ENCODE measurements at regions not wholly inside any gene's neighbourhood (a gene's known extent, or its start where the extent isn't known, plus 50 kb on each side); places are given as distances from the start of the nearest gene placed in this dataset.

- no peak for DNase-seq (ENCODE audit: low read depth, low spot score)
- no peak overlapping the region for H3K4me3 ChIP-seq (ENCODE audit: low read length)
Measured at GRCh38 chr2:125427721-125428315, 1228.1 kb upstream of the GYPC start.

DNA sequence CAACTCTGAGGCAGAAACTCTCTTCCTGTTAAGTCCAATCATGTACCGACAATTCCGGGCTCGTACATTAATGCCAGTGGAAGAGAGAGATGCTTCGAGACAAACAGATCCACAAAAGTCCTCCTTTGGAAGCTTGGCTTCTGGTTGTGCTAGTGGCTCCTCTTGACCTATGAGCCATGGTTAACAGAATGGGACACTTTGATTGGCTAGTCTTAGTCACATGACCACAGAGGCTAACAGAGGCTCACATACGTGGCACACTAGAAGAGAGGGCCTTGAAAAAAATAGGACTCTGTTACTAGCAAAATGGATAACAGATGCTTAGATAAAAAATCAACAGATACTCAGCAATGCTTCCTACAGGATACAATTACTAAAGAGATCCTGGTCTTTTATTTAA is 1211.9 kb upstream of the GYPC start:
- no peak for DNase-seq (ENCODE audit: low read depth, low spot score)
- H3K4me3 ChIP-seq (ENCODE audit: low read length) = no peak overlapping the region

GRCh38 chr2:125445495-125445894 is 1210.5 kb upstream of the GYPC start:
- no peak overlapping the region for H3K4me3 ChIP-seq (ENCODE audit: low read length)
- no peak for DNase-seq (ENCODE audit: low read depth, low spot score)

GRCh38 chr2:125450092-125450491 is 1205.9 kb upstream of the GYPC start:
- DNase-seq (ENCODE audit: low read depth, low spot score) = no peak
- no peak overlapping the region for H3K4me3 ChIP-seq (ENCODE audit: low read length)

GRCh38 chr2:125455110-125455509 is 1200.8 kb upstream of the GYPC start:
- no peak overlapping the region for H3K4me3 ChIP-seq (ENCODE audit: low read length)
- no peak for DNase-seq (ENCODE audit: low read depth, low spot score)

DNA sequence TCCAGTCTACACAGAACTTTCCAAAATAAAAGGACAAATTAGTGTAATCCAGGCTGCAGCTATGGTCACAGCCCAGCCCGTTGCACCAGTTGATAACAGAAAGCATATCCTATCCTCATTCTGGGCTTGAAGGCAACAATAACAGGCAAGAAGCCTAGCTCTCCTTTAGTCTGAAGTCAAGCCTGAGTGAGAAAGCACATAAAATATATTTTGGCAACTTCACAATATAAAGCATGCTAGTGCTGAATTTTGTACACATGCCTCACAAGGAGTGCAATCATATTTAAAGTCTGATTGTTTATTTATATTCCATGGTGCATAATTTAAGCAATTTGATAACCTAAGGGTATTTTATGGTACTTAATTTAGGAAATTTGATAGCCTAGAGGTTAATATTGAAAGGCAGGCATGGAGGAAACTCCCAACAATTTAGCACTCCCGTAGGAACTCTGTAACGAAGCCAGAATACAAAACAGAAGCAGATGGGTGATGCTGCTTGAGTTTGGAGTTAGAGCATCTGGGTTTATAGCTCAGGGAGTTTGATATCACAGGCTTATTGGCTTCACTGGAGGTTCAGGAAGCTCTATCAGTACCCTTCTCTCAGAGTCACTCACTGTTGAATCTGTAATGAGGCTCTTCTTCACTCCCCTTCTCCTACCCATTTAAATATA is 1199.1 kb upstream of the GYPC start:
- H3K4me3 ChIP-seq (ENCODE audit: low read length) = no peak overlapping the region
- no peak for DNase-seq (ENCODE audit: low read depth, low spot score)

DNA sequence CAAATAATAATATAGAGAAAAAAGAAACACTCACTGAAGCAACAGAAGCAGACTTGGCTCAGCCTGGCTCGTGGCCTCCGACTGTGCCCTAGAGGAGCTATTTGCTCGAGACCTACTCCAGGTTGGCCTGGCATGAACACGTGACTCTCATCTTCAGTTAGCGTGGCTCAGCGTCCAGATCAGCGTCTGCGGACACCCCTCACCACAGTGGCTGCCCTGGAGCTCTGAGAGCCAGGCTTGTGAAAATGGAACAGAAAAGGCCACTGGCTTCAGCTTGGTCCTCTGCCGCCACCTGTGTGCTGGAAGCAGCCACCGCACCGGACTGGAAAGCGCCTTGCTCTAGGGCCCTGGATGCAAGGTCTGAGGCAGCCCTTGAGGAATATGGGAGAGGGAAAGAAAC is 1184.0 kb upstream of the GYPC start:
- DNase-seq (ENCODE audit: low read depth, low spot score) = no peak

DNA sequence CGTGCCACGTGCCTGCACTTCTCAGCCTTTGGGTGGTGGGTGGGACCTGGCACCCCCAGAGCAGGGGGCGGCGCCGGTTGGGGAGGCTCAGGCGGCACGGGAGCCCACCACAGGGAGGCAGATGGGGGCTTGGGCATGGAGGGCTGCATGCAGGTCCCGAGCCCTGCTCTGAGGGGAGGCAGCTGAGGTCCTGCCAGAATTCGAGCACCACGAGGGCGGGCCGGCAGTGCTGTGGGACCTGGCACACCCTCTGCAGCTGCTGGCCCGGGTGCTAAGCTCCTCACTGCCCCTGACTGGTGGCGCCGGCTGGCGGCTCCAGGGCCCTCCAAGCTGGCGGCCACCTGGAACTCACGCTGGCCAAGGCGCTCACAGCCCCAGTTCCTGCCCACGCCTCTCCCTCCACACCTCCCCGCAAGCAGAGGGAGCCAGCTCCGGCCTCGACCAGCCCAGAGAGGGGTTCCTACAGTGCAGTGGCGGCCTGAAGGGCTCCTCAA is 1176.8 kb upstream of the GYPC start:
- no peak overlapping the region for H3K4me3 ChIP-seq (ENCODE audit: low read length)
- no peak for DNase-seq (ENCODE audit: low read depth, low spot score)

More for the DNA sequence above, 1184.0 kb upstream of the GYPC start:
- H3K4me3 ChIP-seq (ENCODE audit: low read length) = no peak overlapping the region

GRCh38 chr2:125490308-125490707 is 1165.7 kb upstream of the GYPC start:
- H3K4me3 ChIP-seq (ENCODE audit: low read length) = no peak overlapping the region
- no peak for DNase-seq (ENCODE audit: low read depth, low spot score)

GRCh38 chr2:125491663-125492062 is 1164.3 kb upstream of the GYPC start:
- no peak for DNase-seq (ENCODE audit: low read depth, low spot score)
- H3K4me3 ChIP-seq (ENCODE audit: low read length) = no peak overlapping the region

GRCh38 chr2:125512313-125512712 is 1143.6 kb upstream of the GYPC start:
- DNase-seq (ENCODE audit: low read depth, low spot score) = no peak
- H3K4me3 ChIP-seq (ENCODE audit: low read length) = no peak overlapping the region

GRCh38 chr2:125516496-125517109 is 1139.4 kb upstream of the GYPC start:
- peak; percentile 39 for DNase-seq (ENCODE audit: low read depth, low spot score)
- no peak overlapping the region for H3K4me3 ChIP-seq (ENCODE audit: low read length)

DNA sequence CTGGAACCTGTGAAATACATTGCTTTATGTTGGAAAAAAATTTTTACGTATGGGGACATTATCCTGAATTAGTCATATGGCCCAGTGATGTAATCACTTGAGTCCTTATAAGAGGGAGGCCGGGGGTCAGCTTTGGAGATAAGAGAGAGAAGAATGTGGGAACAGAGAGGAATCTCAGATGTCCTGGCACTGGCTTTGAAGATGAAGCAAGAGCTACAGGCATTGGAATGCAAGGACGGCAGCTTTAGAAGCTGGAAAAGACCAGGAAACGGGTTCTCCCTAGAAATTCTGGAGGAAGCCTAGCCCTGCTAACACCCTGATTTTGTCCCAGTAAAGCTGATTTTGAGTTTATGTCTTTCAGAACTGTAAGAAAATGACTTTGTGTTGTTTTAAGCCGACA is 1129.9 kb upstream of the GYPC start:
- DNase-seq (ENCODE audit: low read depth, low spot score) = no peak
- H3K4me3 ChIP-seq (ENCODE audit: low read length) = no peak overlapping the region

- H3K4me3 ChIP-seq (ENCODE audit: low read length) = no peak overlapping the region
- DNase-seq (ENCODE audit: low read depth, low spot score) = no peak
Measured at GRCh38 chr2:125535089-125535488, 1120.9 kb upstream of the GYPC start.

GRCh38 chr2:125543968-125544514 is 1111.9 kb upstream of the GYPC start:
- no peak for DNase-seq (ENCODE audit: low read depth, low spot score)
- H3K4me3 ChIP-seq (ENCODE audit: low read length) = no peak overlapping the region

- no peak for DNase-seq (ENCODE audit: low read depth, low spot score)
- no peak overlapping the region for H3K4me3 ChIP-seq (ENCODE audit: low read length)
Measured at GRCh38 chr2:125553768-125554167, 1102.2 kb upstream of the GYPC start.

DNA sequence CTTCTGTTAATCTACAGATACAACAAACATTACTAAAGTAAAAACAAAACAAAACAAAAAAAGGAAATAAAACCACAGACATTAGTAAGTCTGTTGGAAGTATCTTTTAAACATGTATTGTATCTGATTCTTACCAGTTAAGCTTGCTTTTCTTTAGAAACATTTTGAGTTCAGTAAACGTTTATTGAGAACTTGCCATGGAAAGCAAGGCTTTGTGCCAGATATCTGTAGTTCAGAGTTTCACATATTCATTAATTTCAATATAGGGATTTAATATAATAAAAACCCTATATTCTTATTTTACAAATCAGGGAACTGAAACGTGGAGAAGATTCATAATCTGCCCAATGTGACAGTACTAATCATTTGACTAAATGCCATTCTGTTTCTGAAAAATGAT is 1101.0 kb upstream of the GYPC start:
- no peak overlapping the region for H3K4me3 ChIP-seq (ENCODE audit: low read length)
- DNase-seq (ENCODE audit: low read depth, low spot score) = no peak

GRCh38 chr2:125559186-125559585 is 1096.8 kb upstream of the GYPC start:
- no peak for DNase-seq (ENCODE audit: low read depth, low spot score)
- no peak overlapping the region for H3K4me3 ChIP-seq (ENCODE audit: low read length)

- DNase-seq (ENCODE audit: low read depth, low spot score) = no peak
- no peak overlapping the region for H3K4me3 ChIP-seq (ENCODE audit: low read length)
Measured at GRCh38 chr2:125560855-125561254, 1095.1 kb upstream of the GYPC start.

DNA sequence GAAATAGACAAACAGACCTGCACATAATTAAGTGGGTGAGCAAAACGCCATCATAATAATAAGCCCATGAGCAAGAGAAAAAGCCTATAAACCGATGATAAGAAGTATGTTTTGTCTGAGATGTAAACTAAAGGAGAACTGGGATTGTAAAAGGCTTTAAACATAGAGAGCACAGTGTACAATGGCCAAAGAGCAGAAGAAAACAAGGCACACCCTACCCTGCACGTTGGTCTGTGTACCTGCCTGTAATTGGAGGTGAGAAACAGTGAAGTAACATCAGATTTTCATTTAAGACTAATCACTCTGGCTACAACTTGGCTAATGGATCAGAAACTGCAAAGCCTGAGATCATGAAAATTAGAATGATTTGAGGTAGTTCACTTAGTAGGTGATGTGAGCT is 1094.7 kb upstream of the GYPC start:
- H3K4me3 ChIP-seq (ENCODE audit: low read length) = no peak overlapping the region
- DNase-seq (ENCODE audit: low read depth, low spot score) = no peak

All from Jurkat, Clone E6-1 (cell line).